GM19372 (cell line): ENCODE measurements at regions not wholly inside any gene's neighbourhood (a gene's known extent, or its start where the extent isn't known, plus 50 kb on each side); places are given as distances from the start of the nearest gene placed in this dataset.

ENCODE experiments used
- ATAC-seq: cut with Tn5 transposase; IDR thresholded peaks from one replicate; pipeline ENCODE4 v1.9.1; 2021; ENCODE audit warnings: mild to moderate bottlenecking, low read depth, moderate library complexity; ENCODE audit not compliant: unreplicated experiment

- ATAC-seq = peak; percentile 50
Observed at GRCh38 chr14:39762576-39763401, 330.6 kb upstream of the FBXO33 start.

DNA sequence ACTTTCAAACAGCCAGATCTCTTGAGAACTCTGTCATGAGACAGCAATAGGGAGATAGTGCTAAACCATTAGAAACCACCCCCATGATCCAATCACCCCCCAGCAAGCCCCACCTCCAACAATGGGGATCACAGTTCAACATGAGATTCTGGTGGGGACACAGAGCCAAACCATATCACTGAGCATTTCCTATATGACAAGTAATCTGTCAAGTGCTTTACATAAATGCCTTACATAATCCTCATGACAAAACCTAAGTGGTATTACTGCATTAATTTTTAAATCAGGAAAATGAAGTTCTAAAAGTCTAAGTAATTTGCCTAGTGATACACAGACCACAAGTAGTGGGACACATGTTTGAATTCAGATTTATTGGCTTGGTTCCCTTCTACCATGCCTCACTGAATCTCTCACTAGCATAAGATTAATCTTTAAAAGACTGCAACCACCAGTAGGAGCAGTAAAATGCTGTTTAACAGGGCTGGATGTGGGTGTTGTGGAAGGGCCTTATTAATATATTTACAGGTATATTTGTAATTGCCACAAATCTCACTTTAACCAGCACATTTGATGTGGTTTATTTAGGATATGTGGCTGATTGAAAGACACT is 323.1 kb upstream of the FBXO33 start:
- no peak for ATAC-seq

- ATAC-seq = no peak
Observed at GRCh38 chr14:39740454-39740853, 308.2 kb upstream of the FBXO33 start.

DNA sequence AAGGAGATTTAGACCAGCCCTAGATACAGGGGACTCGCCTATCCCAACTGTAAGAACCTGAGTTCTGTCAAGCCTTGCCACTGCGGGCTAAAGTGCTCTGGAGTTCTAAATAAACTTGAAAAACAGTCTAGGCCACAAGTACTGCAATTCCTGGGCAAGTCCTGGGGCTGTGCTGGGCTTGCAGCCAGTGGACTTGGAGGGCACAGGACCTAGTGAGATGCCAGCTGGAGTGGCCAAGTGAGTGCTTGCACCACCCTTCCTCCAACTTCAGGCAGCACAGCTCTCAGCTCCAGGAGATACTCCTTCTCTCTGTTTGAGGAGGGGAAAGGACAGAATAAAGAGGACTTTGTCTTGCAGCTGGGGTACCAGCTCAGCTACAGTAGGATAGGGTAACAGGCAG is 307.6 kb upstream of the FBXO33 start:
- no peak for ATAC-seq

DNA sequence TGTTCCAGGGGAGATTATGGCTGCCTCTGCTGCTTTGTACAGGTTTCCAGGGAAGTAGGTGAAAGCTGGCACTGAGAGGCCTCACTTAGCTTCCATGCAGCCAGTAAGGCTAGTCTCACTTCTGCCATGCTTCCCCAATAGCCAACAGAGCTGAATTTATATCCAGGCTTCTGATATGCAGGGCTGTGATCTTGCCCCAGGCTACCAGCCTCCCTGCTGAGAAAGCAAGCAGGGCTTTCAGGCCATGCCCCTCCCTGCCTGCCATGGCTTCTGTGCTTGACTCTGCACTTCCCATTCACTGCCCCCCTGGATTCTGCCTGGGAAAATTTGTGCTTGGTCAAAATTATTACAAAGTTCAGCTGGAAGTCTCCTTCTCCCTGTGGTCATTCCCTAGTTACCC is 302.1 kb upstream of the FBXO33 start:
- ATAC-seq = no peak

- ATAC-seq = no peak
Observed at GRCh38 chr14:39733741-39734140, 301.5 kb upstream of the FBXO33 start.

GRCh38 chr14:39731912-39732311 is 299.7 kb upstream of the FBXO33 start:
- no peak for ATAC-seq

DNA sequence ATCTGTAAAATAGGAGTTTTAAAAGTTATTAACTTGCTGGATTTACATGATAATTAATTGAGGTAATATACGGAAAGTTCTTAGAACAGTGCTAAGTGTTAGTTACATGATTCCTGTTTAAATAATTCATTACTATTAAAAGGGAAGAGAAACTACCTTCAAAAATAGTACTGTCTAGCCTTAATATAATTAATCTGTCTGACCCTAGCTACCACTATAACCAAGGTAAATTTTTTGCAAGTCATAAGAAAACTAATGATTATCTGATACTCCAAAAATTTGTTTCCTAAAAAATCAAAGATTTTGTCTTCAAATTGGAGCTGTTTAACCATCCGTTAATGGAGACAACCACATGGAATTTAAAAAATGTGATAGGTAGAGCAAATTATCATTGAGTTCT is 294.3 kb upstream of the FBXO33 start:
- ATAC-seq = no peak

DNA sequence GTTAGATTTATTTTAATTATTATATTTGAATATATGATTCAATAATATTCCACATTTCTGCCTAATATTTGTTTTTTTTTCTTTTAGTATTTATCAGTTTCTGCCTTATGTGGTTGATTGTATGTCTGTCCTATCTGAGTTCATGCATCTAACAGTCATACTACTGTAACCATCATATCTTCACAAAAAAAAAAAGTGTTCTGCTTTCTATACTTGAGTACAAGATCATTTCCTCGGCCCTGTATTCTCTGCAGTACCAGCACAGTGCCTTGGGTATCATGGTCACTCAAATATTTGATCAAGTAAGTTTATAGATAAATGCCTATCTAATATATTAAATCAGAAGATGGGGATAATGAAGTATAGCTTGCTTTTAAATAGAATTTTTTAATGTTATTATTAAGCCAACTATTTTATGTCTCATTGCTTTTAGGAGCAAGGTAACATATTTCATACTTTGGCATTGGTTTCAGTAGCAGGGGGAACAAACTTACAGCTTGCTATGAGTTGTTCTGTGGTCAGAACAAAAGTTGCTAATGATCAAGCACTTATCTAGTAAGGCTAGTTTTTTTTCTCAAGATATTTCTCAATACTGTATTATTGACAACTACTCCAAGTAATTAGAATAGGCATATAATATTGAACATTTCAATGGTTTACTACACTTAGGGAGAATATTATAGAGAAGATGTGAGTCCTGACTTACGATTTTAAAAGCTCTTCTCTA is 290.5 kb upstream of the FBXO33 start:
- ATAC-seq = no peak

DNA sequence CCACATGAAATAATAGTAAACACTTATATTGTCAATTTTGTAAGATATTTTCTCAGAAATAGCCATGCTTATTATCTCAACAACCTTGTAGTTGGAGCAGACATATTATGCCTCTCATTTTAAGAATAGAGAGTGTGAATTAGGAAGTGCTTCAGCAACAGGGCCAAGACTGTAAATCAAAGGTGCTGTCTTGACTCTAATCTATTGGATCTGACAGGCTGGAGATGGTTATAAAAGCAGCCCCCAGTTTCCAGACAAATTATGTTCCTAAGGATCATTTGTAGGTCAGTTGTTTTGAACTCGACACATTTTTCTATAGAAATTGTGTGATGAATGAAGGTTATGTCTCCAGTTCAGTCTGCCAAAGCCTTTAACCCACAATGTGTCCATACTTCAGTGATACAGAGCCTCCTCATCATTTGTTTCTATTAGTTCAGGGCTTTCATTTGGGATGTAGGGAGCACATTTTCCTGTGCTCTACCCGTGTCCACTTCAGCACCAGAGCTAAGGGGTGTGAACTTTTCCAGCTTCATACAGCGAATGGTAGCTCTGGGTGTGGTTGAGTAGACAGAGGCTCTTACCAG is 284.8 kb upstream of the FBXO33 start:
- ATAC-seq = no peak

- ATAC-seq = no peak
Observed at GRCh38 chr14:39712293-39712999, 280.2 kb upstream of the FBXO33 start.

DNA sequence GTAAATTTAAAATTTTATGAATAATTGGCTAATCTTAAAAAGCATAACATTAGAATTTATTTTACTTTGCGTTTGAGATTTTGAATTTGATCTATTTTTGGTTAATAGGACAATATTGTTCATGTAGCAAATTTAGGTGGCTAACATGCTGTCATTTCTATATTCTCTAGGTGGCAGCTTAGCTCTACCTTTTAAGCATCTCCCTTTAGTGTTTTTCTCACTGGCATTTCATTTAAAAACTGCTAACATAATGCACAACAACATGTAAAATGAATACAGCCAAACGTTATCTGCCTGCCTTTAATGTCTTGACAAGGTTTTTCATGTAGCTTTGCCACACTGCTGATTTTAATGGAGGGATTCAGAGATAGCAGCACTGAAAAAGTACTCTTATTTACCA is 272.4 kb upstream of the FBXO33 start:
- no peak for ATAC-seq

GRCh38 chr14:39694341-39694740 is 262.1 kb upstream of the FBXO33 start:
- ATAC-seq = no peak

DNA sequence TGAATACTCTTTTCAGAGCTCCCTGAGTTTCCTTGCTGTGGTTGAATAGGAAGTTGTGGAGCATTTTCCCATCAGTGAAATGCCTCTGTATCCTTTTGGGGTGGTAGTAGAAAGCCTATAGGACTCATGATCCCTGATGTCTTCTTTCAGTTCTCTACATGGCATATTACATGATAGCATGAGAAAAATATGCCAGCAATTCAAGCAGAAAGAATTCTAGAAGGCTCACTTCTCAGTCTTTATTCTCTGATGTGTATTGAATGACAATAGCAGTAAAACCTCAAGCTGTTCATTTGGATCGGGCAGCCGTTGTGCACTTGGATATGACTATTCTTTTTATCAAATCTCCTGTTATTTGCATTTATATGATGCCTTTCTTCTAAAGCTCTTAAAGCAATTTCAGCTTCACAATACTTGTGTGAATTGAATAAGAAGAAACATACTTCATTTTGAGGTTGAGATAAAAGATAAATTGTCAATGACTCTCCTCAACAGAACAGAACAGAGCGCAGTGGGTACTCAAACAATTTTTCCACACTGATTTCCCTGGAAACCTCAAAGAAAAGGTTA is 251.5 kb upstream of the FBXO33 start:
- ATAC-seq = no peak

- ATAC-seq = no peak
Observed at GRCh38 chr14:39682582-39682981, 250.3 kb upstream of the FBXO33 start.

DNA sequence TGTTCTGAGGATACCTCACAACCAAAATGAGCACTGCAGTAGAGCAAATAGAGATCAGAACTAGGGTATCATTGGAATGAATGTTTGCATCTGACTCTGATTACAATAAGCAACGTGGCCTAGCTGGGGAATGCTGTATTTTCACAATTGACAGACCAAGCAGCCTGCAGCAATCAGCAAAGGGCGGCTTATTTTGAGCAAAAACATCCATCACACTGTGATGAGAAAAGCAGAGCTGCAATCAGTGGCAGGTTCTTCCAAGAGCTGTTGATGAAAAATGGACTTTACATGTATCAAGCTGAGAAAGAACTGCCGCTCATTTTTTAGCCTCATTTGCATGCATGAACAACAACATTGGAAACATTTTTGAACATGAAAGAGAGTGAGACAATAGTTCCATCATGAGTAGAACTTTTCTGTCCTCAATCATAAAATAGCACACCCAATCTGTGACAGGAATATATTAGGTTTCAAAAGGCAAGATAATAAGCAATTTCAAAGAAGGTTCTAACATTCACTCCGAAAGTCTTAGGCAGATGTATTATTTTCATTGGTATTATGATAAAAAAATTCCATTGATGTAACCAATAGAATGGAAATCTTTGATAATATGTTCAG is 249.7 kb upstream of the FBXO33 start:
- no peak for ATAC-seq

GRCh38 chr14:39680777-39681176 is 248.5 kb upstream of the FBXO33 start:
- peak; percentile 62 for ATAC-seq

- no peak for ATAC-seq
Observed at GRCh38 chr14:39673734-39674133, 241.5 kb upstream of the FBXO33 start.

GRCh38 chr14:39673270-39673711 is 241.1 kb upstream of the FBXO33 start:
- no peak for ATAC-seq

DNA sequence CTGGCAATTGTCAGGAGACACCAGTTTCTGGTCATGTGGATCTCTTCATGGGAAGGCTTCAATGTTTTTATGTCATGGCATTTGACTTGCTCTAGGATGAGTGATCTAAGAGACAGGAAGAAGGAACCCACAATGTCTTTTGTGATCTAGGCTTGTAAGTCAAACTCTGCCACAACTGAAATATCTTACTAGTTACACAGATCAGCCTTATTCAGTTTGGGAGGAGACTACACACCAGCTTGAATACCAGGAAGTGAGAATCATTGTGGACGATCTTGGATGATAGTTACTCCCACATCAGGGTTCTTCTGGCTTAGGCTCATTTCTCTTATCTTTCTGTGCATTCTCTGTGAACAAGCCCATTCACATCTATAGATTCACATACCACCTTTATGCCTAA is 236.2 kb upstream of the FBXO33 start:
- ATAC-seq = no peak
